Glutamatergic neuron (in vitro differentiated cells): ENCODE measurements at regions not wholly inside any gene's neighbourhood (a gene's known extent, or its start where the extent isn't known, plus 50 kb on each side); places are given as distances from the start of the nearest gene placed in this dataset.

ENCODE experiments used
- DNase-seq: peaks from one replicate; pipeline ENCODE4 v3.0.0; 2022
- H3K27ac Mint-ChIP-seq: one replicate; pipeline ENCODE4 v1.8.0; 2020; ENCODE audit warnings: mild to moderate bottlenecking, mixed read lengths, inconsistent platforms; ENCODE audit not compliant: unreplicated experiment
- H3K27me3 Mint-ChIP-seq: one replicate; pipeline ENCODE4 v1.8.0; 2020; ENCODE audit warnings: mild to moderate bottlenecking, moderate library complexity, mixed read lengths, inconsistent platforms; ENCODE audit not compliant: unreplicated experiment
- H3K36me3 Mint-ChIP-seq: one replicate; pipeline ENCODE4 v1.8.0; 2020; ENCODE audit warnings: mild to moderate bottlenecking, mixed read lengths, inconsistent platforms; ENCODE audit not compliant: unreplicated experiment
- H3K4me1 Mint-ChIP-seq: one replicate; pipeline ENCODE4 v1.8.0; 2020; ENCODE audit warnings: mild to moderate bottlenecking, low read depth, mixed read lengths, inconsistent platforms; ENCODE audit not compliant: unreplicated experiment
- H3K4me3 Mint-ChIP-seq: one replicate; pipeline ENCODE4 v1.8.0; 2020; ENCODE audit warnings: mild to moderate bottlenecking, mixed read lengths, inconsistent platforms; ENCODE audit not compliant: unreplicated experiment
- H3K9me3 Mint-ChIP-seq: one replicate; pipeline ENCODE4 v1.8.0; 2020; ENCODE audit warnings: mild to moderate bottlenecking, moderate library complexity, mixed read lengths, inconsistent platforms; ENCODE audit not compliant: unreplicated experiment
- TF ChIP-seq, protein P1 (sequence below): fragments of 200-600 bp; sonication (generic); IDR thresholded peaks from one replicate; pipeline ENCODE4 v1.5.0; 2021; ENCODE audit not compliant: partially characterized antibody, unreplicated experiment

DNA sequence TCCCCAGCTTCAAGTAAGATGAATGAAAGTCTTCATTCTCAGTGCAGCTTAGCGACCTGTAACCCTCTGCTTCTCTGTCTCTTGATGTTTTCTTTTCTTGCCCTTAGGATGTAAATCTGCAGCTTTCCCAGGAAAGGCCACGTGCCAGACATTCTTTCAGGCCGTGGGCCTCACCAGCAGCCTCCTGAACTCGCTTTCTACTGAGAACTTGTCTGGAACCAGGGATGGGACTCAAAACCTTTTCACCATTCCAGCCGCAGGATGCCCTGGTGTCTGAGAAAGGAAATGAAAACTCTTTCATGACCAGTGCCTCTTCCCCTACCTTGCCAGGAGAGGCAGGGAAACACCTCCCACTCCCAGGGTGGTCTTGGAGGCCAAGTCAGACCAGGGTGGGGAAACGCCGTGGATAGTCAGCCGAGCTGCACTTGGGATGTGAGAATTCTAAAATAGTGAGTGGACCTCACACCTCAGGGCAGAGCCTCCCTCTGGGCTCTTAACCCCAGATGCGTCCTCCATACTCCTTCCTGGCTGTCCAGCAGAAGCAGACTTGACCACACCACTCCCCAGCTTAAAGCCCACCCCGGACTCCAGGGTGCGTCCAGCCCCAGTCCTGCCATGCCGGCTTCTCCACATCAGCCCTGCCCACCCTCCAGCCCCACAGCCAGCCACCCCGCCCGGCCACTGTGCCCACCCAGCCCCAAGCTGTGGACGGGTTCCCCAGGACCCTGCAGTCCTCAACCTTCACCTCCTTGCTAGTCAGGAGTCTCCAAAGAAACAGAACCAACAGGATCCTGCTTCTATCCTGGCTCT lies 115.5 kb downstream of the TWIST2 start:
- Mint-ChIP-seq H3K27me3 (peaks cover 6% of the 10 kb centered on the region), H3K27ac (no peak overlapping the region), H3K9me3 (peaks cover 6% of the 10 kb centered on the region), H3K4me3 (no peak overlapping the region), H3K36me3 (peaks cover 9% of the 10 kb centered on the region), H3K4me1 (no peaks in the 10 kb centered on the region)
- no peak for DNase-seq
- TF ChIP-seq, protein P1, sequence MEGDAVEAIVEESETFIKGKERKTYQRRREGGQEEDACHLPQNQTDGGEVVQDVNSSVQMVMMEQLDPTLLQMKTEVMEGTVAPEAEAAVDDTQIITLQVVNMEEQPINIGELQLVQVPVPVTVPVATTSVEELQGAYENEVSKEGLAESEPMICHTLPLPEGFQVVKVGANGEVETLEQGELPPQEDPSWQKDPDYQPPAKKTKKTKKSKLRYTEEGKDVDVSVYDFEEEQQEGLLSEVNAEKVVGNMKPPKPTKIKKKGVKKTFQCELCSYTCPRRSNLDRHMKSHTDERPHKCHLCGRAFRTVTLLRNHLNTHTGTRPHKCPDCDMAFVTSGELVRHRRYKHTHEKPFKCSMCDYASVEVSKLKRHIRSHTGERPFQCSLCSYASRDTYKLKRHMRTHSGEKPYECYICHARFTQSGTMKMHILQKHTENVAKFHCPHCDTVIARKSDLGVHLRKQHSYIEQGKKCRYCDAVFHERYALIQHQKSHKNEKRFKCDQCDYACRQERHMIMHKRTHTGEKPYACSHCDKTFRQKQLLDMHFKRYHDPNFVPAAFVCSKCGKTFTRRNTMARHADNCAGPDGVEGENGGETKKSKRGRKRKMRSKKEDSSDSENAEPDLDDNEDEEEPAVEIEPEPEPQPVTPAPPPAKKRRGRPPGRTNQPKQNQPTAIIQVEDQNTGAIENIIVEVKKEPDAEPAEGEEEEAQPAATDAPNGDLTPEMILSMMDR: no peak

DNA sequence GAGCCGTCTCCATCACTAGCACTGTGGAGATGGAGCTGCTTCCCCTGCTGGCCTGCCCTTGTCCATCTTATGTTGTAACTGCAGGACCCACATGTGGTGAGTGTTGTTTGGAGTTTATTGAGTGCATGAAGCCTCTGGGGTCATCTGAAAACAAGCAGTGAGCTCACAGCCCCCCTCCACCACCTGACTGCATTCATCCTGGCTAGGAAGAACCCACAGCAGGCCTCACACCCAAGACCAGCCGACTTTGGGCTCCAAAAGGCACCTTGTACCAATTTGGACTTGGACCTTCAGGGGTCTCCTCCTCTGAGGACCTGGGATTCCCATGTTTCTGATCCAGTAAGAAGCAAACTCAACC lies 116.1 kb downstream of the TWIST2 start:
- Mint-ChIP-seq H3K27me3 (peaks cover 6% of the 10 kb centered on the region), H3K4me3 (no peak overlapping the region), H3K9me3 (peaks cover 6% of the 10 kb centered on the region), H3K36me3 (peaks cover 9% of the 10 kb centered on the region), H3K27ac (no peak overlapping the region), H3K4me1 (no peaks in the 10 kb centered on the region)
- TF ChIP-seq, protein P1: no peak
- DNase-seq: no peak

DNA sequence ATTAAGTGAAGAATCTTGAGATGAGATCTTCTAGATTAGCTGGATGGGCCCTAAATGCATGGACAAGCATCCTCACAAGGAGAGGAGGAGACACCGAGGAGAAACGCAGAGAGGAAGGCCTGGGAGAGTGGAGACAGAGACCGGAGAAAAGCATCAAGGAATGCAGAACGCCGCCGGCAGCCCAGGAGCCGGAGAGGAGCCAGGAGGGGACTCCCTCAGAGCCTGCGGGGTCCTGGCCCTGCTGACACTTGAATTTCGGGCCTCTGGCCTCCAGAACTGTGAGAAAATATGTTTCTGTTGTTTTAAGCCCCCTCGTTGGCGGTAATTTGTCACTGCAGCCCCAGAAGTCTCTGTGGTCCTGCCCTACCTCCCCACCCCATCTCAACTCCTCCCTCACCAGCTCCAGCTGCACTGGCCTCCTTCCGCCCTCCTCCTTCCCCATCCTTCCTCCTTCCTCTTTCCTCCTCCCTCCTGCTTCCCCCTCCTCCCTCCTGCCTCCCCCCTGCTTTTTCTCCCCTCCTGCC lies 116.7 kb downstream of the TWIST2 start:
- DNase-seq: no peak
- Mint-ChIP-seq H3K9me3 (peaks cover 6% of the 10 kb centered on the region), H3K4me3 (no peak overlapping the region), H3K27ac (no peak overlapping the region), H3K4me1 (no peaks in the 10 kb centered on the region), H3K36me3 (peaks cover 9% of the 10 kb centered on the region), H3K27me3 (peaks cover 6% of the 10 kb centered on the region)
- TF ChIP-seq, protein P1: no peak

DNA sequence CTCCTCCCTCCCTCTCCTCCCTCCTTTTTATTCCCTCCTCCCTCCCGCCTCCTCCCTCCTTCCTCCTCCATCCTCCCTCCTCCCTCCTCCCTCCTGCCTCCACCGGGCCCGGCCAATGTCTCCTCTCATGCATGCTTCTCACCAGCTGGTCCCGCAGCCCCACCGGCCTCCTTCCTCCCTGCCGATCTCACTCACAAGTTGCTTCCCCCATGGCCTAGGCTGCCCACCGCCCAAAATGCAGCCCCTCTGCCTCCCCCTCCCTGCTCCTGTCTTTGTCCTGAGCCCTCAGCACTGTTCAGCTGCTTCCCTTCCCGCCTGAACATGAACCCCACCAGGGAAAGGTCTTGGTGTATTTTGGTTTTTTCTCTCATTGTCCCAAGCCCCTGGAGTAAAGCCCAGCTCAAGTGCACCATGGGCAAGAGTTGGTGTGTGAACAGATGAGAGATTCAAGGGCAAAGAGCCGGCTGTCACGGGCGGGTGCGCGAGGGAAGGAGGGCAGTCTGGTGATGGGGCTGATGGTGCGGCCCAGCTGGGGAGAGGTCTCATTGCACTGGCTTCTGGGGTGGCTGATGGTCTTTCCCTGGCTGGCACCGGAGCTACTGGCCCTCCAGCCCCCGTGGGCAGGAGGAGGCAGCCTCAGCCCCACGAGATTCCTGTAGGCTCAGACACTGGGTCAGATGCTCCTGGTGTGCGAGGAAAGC lies 117.6 kb downstream of the TWIST2 start:
- no peak overlapping the region for H3K4me3 Mint-ChIP-seq
- H3K4me1 Mint-ChIP-seq: no peaks in the 10 kb centered on the region
- TF ChIP-seq, protein P1: no peak
- no peak overlapping the region for H3K27ac Mint-ChIP-seq
- no peak for DNase-seq
- peaks cover 9% of the 10 kb centered on the region for H3K36me3 Mint-ChIP-seq
- peaks cover 4% of the 10 kb centered on the region for H3K9me3 Mint-ChIP-seq
- peaks cover 6% of the 10 kb centered on the region for H3K27me3 Mint-ChIP-seq
